GM12878 (cell line): ENCODE measurements at regions not wholly inside any gene's neighbourhood (a gene's known extent, or its start where the extent isn't known, plus 50 kb on each side); places are given as distances from the start of the nearest gene placed in this dataset.
"Not testable (repeated sequence)": the region's sequence is repeated elsewhere in the genome, so short reads cannot be mapped to it uniquely, and the experiment has no call there.

Experiments used
- CTCF ChIP-seq, 3 experiments: IDR thresholded peaks in 2 of 3; conservative IDR thresholded peaks in 1 of 3; 2 replicates each; pipeline ENCODE4 v1.5.1; 2011; ENCODE audit warnings: low read depth in 3 of 3, low read length in 3 of 3, mild to moderate bottlenecking in 3 of 3, control low read depth in 2 of 3, moderate library complexity in 2 of 3, inconsistent platforms in 1 of 3, mixed read lengths in 1 of 3; ENCODE audit not compliant: control insufficient read depth in 2 of 3, insufficient read depth in 1 of 3; ENCODE audit errors: extremely low read depth in 1 of 3
- ELK1 ChIP-seq: IDR thresholded peaks from 2 replicates; pipeline ENCODE4 v1.6.1; 2012; ENCODE audit warnings: low read depth, low read length, improper control_type of control experiment
- HCFC1 ChIP-seq: fragments of 150-350 bp; IDR thresholded peaks from 2 replicates; pipeline ENCODE4 v1.6.1; 2014; ENCODE audit warnings: low read length
- MXI1 ChIP-seq: fragments of 150-350 bp; IDR thresholded peaks from 2 replicates; pipeline ENCODE4 v1.6.1; 2011; ENCODE audit warnings: low read depth, mild to moderate bottlenecking, inconsistent platforms, low read length, improper control_type of control experiment
- TF ChIP-seq, protein P1 (sequence below): IDR thresholded peaks from 2 replicates; pipeline ENCODE4 v1.6.1; 2012; ENCODE audit warnings: low read length, inconsistent platforms
- TF ChIP-seq, protein P2 (sequence below): fragments of 450-650 bp; IDR thresholded peaks from 2 replicates; pipeline ENCODE4 v1.6.1; 2017; ENCODE audit warnings: borderline replicate concordance
- TF ChIP-seq, protein P3 (sequence below): fragments of 450-650 bp; IDR thresholded peaks from 2 replicates; pipeline ENCODE4 v1.6.1; 2016; ENCODE audit warnings: mild to moderate bottlenecking
- TF ChIP-seq, protein P4 (sequence below): fragments of 450-650 bp; conservative IDR thresholded peaks from 2 replicates; pipeline ENCODE4 v1.6.1; 2017; ENCODE audit warnings: mild to moderate bottlenecking, moderate library complexity
- TF ChIP-seq, protein P5 (sequence below): fragments of 150-350 bp; IDR thresholded peaks from 2 replicates; pipeline ENCODE4 v1.6.1; 2014; ENCODE audit warnings: mild to moderate bottlenecking, low read depth, low read length

- TF ChIP-seq, protein P1, sequence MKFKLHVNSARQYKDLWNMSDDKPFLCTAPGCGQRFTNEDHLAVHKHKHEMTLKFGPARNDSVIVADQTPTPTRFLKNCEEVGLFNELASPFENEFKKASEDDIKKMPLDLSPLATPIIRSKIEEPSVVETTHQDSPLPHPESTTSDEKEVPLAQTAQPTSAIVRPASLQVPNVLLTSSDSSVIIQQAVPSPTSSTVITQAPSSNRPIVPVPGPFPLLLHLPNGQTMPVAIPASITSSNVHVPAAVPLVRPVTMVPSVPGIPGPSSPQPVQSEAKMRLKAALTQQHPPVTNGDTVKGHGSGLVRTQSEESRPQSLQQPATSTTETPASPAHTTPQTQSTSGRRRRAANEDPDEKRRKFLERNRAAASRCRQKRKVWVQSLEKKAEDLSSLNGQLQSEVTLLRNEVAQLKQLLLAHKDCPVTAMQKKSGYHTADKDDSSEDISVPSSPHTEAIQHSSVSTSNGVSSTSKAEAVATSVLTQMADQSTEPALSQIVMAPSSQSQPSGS, result not testable (repeated sequence)
- TF ChIP-seq, protein P2, sequence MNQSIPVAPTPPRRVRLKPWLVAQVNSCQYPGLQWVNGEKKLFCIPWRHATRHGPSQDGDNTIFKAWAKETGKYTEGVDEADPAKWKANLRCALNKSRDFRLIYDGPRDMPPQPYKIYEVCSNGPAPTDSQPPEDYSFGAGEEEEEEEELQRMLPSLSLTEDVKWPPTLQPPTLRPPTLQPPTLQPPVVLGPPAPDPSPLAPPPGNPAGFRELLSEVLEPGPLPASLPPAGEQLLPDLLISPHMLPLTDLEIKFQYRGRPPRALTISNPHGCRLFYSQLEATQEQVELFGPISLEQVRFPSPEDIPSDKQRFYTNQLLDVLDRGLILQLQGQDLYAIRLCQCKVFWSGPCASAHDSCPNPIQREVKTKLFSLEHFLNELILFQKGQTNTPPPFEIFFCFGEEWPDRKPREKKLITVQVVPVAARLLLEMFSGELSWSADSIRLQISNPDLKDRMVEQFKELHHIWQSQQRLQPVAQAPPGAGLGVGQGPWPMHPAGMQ, result not testable (repeated sequence)
- TF ChIP-seq, protein P3, sequence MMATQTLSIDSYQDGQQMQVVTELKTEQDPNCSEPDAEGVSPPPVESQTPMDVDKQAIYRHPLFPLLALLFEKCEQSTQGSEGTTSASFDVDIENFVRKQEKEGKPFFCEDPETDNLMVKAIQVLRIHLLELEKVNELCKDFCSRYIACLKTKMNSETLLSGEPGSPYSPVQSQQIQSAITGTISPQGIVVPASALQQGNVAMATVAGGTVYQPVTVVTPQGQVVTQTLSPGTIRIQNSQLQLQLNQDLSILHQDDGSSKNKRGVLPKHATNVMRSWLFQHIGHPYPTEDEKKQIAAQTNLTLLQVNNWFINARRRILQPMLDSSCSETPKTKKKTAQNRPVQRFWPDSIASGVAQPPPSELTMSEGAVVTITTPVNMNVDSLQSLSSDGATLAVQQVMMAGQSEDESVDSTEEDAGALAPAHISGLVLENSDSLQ, result not testable (repeated sequence)
- not testable (repeated sequence) for TF ChIP-seq CTCF (IDR thresholded peaks at IDR 0.05 in 2 of 3, conservative IDR thresholded peaks at IDR 0.05 in 1 of 3; ENCODE audit: control insufficient read depth in 2 of 3, extremely low read depth in 1 of 3, insufficient read depth in 1 of 3, low read depth in 3 of 3, low read length in 3 of 3); ELK1; HCFC1; MXI1
- TF ChIP-seq, protein P4, sequence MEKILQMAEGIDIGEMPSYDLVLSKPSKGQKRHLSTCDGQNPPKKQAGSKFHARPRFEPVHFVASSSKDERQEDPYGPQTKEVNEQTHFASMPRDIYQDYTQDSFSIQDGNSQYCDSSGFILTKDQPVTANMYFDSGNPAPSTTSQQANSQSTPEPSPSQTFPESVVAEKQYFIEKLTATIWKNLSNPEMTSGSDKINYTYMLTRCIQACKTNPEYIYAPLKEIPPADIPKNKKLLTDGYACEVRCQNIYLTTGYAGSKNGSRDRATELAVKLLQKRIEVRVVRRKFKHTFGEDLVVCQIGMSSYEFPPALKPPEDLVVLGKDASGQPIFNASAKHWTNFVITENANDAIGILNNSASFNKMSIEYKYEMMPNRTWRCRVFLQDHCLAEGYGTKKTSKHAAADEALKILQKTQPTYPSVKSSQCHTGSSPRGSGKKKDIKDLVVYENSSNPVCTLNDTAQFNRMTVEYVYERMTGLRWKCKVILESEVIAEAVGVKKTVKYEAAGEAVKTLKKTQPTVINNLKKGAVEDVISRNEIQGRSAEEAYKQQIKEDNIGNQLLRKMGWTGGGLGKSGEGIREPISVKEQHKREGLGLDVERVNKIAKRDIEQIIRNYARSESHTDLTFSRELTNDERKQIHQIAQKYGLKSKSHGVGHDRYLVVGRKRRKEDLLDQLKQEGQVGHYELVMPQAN, result not testable (repeated sequence)
- TF ChIP-seq, protein P5, sequence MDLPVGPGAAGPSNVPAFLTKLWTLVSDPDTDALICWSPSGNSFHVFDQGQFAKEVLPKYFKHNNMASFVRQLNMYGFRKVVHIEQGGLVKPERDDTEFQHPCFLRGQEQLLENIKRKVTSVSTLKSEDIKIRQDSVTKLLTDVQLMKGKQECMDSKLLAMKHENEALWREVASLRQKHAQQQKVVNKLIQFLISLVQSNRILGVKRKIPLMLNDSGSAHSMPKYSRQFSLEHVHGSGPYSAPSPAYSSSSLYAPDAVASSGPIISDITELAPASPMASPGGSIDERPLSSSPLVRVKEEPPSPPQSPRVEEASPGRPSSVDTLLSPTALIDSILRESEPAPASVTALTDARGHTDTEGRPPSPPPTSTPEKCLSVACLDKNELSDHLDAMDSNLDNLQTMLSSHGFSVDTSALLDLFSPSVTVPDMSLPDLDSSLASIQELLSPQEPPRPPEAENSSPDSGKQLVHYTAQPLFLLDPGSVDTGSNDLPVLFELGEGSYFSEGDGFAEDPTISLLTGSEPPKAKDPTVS, result not testable (repeated sequence)
Observed at GRCh38 chr7:142434133-142434532, 176.3 kb upstream of the PRSS58 start.
